COLO668 (cell line): ENCODE measurements at regions not wholly inside any gene's neighbourhood (a gene's known extent, or its start where the extent isn't known, plus 50 kb on each side); places are given as distances from the start of the nearest gene placed in this dataset.

ENCODE experiments used
- DNase-seq: peaks from one replicate; lab custom pipeline; 2025; ENCODE audit not compliant: unreplicated experiment; lab: John Stamatoyannopoulos, UW

DNA sequence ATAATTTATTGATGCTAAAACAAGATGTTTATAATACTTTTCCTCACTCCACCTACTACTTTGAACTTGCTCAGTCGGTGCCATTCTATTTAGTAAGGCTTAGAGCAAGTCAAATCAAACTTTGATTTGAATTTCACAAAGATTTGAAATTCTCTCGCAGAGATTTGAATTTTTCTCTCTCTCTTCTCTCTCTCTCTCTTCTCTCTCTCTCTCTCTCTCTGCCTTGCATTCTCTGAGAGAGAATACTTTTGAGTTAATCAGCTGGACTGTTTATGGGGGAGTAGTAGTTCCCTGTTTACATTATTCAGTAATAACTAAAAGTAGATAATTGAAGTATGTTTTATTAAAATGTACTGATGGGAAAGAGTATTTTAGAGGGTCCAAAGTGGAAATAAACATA is 488.5 kb upstream of the ANKRD30A start:
- no peak for DNase-seq

DNA sequence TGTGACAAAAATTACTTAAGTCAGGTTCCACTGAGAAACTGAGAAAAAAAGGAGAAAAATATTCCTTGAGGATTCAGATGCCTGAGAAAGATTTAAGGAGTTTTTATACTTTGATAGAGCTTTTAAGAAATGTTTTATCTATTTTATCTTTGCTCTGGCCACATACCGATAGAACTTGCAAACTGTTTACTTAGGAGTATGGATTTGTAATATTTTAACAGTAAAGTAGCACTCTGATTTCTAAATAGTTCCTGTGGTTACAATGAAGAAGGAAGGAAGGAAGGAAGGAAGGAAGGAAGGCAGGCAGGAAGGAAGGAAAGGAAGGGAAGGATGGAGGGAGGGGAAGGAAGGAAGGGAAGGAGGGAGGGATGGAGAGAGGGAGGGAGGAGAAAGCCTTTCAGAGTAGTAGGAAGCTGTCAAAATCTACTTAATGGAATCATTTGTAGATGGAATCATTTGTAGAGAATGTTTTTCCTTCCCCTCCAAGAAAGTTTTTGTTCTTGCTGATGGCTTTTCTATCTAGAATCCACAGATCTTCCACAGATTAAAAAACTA is 489.0 kb upstream of the ANKRD30A start:
- no peak for DNase-seq

DNA sequence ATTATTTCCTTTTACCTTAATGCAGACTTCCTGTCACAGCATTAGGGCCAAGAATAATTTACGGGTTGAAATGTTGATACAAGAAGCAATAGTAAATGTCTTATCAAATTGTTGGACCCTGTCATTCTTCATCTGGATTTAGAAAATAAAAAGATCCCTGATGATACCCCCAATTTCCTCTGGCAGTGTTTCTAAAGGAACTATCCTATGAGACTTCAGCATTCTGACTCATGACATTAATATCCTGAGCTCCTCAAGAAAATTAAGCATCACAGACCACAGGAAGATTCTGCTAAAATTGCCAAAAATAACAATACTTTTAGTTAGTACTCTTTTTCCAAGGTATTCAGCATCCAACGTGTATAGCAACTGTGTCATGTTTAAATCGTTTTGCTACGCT is 490.5 kb upstream of the ANKRD30A start:
- no peak for DNase-seq

DNA sequence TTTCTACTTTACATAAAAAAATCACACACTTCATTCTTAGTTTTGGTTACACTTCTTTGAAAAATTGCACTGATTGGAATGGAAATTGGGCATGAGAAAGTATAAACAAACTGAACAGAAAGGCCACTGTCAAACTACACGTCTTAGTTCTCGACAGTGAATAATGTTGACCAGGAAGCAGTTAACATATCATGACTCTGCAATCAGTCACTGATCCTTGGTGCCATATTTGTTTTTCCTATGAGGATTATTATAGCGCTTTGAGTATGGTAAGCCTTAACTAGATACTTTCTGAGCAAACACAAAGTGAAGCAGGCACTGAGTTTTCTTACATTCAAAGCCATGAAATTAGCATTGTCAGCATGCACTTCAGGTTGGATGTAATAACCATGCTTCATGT is 495.1 kb upstream of the ANKRD30A start:
- no peak for DNase-seq

DNA sequence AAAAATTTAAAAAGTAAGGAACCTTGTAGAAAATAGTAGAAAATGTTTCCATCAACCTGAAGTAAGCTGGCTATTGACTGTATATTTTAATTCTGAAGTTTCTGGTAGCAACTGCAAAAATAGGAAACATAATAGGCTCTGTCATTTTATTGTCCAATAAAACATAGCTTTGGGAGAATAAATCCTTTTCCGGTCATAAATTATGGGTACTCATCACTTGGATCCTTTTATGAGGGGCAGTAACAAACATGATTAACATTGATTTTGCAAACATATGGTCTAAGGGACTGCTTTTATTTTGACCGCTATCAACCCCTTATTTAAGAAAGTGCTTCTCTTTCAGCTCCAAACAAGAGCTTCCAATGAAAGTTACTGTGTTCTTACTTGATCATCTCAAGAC is 495.9 kb upstream of the ANKRD30A start:
- DNase-seq = no peak

DNA sequence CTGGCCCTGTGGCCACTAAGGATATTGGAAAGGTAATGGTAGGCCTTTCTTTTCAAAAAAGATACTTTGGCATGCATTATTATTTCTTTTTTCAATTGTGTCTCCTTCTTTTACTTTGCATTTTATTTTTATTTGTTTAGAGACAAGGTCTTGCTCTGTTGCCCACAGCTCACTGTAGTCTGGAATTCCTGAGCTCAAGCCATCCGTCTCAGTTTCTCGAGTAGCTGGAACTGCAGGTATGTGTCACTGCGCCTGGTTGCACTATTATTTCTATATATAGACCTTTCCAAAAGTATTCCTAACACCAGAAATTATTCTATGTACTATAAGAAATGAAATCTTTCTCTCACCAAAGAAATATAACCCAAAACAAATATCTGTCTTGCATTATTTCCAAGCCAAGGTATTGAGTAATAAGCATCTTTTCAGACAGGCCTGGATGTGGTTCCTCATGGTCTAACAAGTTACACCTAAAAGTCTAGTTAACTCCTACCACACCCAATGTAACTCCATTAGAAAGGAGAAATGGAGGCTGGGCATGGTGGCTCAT is 500.8 kb upstream of the ANKRD30A start:
- no peak for DNase-seq

DNA sequence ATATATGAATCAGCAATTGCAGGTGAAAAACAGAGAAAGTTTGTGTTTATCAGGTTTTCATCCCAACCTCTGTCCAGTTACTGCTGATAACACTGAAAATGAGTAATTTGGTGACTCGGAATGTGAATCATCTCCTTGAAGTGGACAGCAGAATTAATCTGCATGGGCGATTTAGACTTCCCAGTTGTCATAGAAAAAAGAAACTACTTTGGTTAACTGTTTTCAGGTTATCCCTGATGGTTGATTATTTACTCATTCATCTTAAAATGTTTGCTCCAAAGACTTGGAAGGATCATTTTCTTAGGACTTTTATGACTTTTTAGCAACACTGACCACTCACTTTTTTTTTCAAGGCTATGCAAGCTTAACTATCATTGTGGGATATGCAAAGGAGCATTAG is 504.1 kb upstream of the ANKRD30A start:
- DNase-seq = no peak

DNA sequence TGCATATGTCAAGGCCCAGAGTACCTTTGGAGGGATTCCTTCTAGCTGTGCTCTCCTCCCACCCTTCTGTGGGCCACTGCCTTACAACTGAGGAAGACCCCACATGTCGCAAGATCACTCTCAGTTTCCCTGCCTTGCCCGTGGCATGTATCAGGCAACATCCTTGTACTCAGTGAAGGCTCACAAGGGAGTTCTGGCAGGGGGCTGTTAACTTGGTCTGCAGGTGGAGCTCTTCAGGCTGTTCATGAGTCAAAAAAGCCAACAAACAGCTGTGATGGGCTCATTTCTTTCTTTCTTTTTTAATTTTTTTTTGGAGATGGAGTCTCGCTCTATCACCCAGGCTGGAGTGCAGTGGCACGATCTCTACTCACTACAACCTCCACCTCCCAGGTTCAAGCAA is 513.0 kb upstream of the ANKRD30A start:
- no peak for DNase-seq

DNA sequence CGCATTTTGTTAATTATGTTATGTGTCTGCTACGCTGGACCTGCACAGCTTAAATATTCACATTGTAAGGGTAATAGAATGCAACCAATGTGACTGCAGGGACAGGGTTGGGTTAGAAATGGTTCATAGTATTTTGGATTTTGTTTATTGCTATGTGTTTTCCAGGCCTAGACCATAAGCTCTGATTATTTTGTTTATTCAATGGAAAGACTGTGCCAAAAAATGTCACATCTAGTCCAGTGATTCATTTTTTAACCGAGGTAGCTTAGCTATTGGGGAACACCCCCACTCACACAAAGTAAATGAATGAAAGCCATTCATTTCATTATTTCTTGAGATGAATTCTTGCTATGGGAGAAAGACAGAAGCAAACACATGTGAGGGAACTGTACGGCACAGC is 516.5 kb upstream of the ANKRD30A start:
- DNase-seq = no peak

DNA sequence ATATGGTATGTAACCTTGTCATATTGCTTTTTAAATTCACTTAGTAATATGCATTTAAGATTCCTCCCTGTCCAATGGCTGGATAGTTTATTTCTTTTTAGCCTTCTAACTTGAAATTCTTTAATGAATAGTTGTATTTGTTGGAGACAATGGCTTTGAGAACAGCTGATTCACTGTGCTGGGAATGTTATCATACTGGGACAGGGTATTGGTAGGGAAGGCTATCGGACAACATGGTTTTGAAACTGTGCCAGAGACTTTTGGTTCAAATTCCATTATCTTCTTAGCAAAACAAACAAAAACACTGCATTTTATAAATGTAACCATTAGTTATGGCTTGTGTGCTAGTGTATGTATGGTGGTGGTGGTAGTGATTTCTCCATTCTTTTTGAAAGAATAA is 517.1 kb upstream of the ANKRD30A start:
- no peak for DNase-seq

DNA sequence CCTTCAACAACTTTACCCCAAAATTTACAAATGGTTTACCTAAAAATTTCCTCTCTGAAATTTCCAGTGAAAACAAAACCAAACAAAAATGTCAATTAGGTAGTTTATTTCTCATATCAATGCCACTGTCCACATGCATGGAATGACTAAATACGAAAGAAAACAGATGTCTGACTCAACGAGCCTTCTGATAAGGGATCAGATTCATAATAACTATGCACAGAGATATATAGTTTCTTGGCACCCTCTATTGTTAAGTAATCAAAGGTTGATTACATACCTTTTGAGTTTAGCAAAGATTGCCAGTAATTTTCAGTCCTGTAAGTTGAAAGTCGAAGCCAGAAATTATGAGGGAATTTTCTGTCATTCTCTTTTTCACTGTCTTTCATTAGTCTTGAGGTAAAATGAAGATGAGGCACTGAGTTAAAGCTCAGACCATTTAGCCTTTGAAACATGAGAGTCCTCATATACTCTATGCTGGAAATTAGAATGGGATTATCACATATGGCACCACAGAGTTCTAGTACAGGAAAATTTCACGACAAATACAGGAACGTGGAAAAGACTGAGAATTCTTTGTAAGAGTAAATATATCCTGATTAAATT is 519.1 kb upstream of the ANKRD30A start:
- no peak for DNase-seq

DNA sequence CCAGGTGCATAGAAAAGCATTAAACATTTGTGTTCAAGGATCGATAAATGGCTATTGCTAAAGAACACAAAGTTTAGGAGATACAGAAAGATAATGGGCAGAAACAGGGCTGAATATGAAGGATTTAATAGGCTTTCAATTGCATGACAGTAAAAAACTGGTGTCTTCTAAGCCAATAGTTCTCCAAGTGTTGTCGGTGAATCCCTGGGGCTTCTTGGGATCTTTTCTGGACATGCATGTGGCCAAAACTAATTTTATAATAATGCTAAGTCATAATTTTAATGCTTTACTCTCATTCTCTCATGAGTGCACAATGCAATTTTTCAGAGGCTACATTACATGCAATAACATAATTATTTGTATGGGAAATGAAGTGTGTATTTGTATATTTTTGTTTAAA is 521.1 kb upstream of the ANKRD30A start:
- no peak for DNase-seq

DNA sequence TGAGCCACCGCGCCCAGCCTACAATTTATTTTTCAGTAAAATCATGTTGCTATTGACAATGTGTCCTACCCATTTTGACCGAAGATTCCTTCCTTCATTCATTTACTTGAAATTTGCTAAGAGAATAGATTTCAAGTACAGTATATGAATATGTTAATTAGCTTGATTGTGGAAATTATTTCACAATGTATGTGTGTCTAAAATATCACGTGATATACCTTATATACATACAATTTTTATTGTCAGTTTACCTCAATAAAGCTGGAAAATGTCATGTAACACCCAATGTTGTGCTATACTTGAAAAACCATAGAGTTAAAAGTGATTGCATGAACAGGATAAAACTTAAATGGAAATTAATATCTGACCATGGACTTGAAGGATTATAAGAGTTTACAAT is 521.7 kb upstream of the ANKRD30A start:
- no peak for DNase-seq

DNA sequence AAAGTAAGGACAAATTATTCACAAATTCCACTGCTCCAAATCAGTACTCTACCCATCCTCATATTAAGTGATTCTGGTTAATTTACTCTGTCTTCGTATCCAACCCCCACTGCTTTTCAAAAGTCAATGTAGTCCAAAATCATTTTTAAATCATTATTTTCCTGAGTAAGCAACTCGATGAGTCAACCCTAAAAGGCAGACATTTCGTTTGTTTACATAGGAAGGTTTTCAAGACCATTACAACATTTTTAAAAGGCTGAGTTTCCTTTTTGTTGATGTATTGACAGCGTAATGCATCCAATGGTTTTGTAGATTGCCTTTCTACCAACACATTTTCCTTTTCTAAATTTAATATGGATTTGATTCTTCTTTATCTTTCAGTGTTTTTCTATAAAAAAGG is 523.0 kb upstream of the ANKRD30A start:
- no peak for DNase-seq

DNA sequence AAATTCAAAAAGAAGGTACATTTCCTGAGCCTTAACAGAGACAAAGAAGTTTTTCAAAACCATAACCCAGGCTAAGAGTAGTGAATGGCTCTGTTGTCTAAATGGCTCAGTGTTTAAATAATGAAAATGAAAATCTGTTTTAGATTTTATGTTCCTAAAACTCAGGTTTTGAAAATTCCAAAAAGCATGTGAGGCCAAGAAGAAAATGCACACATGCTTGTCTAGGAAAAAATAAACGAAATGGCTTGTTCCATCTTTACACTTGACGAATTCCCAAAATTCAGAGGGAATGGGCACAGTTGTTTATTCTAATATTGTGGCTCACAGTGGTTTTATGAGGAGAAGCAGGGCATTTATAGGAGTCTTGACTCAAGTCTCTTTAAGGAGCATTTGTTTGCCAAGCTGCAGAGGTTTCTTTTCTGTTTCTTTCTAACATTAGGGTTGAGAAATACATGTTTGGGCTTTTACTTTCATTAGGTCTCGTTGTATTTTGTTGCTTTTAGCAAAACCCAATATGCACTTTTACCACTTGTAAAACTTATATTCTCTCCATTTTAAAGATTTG is 527.6 kb upstream of the ANKRD30A start:
- DNase-seq = no peak

DNA sequence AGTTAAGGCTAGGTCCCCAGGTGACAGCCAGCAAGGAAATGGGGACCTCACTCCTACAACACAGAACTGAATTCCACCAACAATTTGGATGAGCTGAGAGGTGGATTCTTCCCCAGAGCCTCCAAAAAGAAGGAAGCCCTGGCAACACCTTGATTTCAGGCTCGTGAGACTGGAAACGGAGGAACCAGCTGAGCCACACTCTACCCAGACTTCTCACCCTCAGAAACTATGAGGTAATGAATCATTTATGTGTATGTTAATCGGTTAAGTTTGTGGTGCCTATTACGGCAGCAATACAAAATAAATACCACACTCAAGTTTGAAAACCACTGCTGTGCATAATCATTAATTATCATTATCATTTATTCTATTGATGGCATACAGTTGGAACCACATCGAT is 532.4 kb upstream of the ANKRD30A start:
- DNase-seq = no peak

DNA sequence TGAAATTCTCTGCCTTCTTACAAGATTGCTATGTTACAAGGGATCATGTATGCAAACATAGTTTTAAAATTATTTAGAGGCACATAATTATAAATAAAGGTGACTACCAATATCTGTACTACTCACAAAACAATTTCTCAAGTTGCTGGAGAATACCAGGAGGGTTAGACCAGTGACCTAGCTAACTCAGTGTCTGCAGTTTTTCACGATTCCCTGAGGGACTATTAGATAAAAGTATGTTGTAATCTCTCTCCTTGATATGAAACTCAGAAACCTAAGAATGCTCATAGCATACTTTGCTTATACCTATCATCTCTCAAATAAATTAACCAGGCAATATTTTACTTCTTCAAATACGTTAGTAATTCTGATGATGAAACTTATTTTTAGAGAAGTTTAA is 534.0 kb upstream of the ANKRD30A start:
- no peak for DNase-seq

DNA sequence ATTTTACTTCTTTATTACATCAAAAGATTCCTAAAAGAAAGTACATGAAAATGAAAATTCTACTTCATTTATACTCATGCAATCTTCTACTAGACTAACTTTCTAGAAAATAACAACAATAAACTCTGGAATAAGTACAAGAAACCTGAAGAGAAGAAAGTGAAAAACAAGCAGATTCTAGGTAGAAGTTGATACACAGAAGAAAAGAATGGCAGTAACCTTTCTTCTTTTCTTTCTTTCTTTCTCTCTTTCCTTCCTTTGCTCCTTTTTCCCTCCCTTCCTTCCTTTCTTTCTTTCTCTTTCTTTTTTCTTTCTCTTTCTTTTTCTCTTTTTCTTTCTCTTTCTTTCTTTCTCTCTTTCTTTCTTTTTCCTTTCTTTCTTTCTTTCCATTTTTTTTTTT is 541.7 kb upstream of the ANKRD30A start:
- no peak for DNase-seq

DNA sequence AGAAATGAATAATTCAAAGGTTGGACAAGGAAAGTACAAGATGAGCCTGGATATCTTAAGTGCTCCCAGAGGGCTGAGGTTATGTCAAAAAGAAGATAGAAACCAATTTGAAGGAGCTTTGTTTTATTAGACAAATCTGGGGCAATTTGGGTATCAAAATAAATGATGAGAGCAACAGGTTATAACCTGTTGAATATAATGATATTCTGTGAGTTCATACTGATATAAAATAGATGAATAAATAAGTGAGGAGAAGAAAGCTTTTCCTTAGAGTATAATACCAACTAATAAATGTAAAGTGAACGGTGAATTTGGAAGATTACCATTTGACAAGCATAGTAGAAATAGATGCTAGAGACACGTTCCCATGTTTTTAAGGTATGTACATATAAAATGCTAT is 544.2 kb upstream of the ANKRD30A start:
- no peak for DNase-seq

DNA sequence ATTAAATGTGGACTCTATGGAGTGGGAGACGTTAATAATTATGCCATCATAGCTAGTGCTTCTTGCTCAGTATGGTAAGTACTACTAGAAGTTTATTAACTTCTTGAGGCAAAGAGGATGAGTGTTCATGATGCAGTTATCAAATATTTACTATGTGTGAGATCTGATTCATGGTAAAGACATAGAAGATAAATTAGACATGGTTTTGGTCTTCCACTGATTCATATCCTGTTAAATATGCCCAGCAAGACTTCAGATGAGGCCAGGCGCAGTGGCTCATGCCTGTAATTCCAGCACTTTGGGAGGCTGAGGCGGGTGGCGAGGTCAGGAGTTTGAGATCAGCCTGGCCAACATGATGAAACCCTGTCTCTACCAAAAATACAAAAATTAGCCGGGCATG is 547.1 kb upstream of the ANKRD30A start:
- DNase-seq = no peak

DNA sequence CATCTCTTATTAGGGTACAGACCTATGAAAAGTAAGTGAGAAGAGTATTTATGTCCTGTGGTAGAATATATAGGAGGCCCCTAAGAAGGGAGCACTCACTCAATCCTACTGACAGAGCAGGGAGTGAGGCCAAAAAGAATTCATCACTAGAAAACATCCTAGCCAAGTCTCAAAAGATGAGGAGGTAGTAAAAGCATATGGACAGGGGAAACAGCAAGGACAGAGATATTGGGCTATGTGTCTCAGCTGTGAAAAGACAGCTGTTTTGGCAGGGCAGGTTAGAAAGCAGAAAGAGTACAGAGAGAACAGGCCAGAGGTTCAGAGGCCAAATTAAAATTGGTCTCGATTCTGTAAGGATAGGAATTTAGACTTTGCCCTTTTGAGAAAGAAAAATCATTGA is 548.3 kb upstream of the ANKRD30A start:
- no peak for DNase-seq

DNA sequence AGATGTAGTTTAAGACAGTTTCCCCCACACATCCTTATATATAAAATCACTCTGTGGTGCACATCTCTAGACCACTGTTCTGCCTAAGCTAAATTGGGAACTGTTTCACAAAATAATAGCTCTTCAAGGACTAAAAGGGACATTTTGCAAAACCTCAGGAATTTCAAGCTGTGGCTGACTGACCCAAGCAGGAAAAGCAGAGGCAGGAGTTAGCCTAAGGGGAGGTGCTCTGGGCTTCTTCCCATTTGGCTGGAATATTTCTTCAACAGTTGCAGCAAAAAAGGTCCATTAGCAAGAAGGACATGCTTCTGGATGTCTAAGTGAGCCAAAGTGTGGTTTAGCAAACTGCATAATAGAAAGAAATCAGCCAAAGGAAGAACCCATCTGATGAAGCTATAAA is 551.2 kb upstream of the ANKRD30A start:
- no peak for DNase-seq

DNA sequence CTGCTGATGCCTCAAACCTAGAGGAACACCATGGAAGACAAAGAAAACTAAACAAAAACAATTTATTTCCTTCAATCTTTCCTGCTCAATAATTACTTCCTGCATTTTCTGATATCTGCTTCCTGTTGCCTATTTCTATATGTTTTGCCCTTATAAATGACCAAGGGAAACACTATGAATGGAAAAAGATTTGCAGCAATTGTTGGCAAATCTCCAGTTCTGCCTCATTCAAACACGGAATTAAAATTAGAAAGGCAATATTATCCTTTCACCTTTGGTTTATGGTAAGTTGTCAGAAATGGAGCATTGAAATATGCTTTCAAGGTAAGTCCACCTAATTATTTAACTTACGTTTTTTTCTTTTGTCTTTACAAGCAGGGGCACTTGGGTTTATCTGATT is 552.2 kb upstream of the ANKRD30A start:
- DNase-seq = no peak
